ENCODE measurements at regions not wholly inside any gene's neighbourhood (a gene's known extent, or its start where the extent isn't known, plus 50 kb on each side); places are given as distances from the start of the nearest gene placed in this dataset.
"Not testable (repeated sequence)": the region's sequence is repeated elsewhere in the genome, so short reads cannot be mapped to it uniquely, and the experiment has no call there.

- no peak for DNase-seq (ENCODE audit: low read depth)
Observed at GRCh38 chr4:33739884-33740632, 2504.3 kb downstream of the ARAP2 start.

- peak; percentile 9 for DNase-seq (ENCODE audit: low read depth)
Observed at GRCh38 chr4:33740871-33741270, 2503.4 kb downstream of the ARAP2 start.

GRCh38 chr4:33746979-33747378 lies 2497.3 kb downstream of the ARAP2 start:
- DNase-seq (ENCODE audit: low read depth), result no peak

GRCh38 chr4:33751050-33751449 lies 2493.3 kb downstream of the ARAP2 start:
- DNase-seq (ENCODE audit: low read depth), result no peak

- no peak for DNase-seq (ENCODE audit: low read depth)
Observed at GRCh38 chr4:33772582-33772981, 2471.7 kb downstream of the ARAP2 start.

GRCh38 chr4:33780952-33781791 lies 2463.1 kb downstream of the ARAP2 start:
- peak; percentile 5 for DNase-seq (ENCODE audit: low read depth)

- no peak for DNase-seq (ENCODE audit: low read depth)
Observed at GRCh38 chr4:33785843-33786242, 2458.5 kb downstream of the ARAP2 start.

GRCh38 chr4:33802578-33802977 lies 2441.7 kb downstream of the ARAP2 start:
- DNase-seq (ENCODE audit: low read depth), result no peak

- DNase-seq (ENCODE audit: low read depth), result no peak
Observed at GRCh38 chr4:33825685-33826084, 2418.6 kb downstream of the ARAP2 start.

GRCh38 chr4:33829356-33829755 lies 2415.0 kb downstream of the ARAP2 start:
- DNase-seq (ENCODE audit: low read depth), result not testable (repeated sequence)

- DNase-seq (ENCODE audit: low read depth), result no peak
Observed at GRCh38 chr4:33831442-33832066, 2412.8 kb downstream of the ARAP2 start.

GRCh38 chr4:33835764-33836163 lies 2408.6 kb downstream of the ARAP2 start:
- not testable (repeated sequence) for DNase-seq (ENCODE audit: low read depth)

GRCh38 chr4:33837043-33837838 lies 2407.1 kb downstream of the ARAP2 start:
- DNase-seq (ENCODE audit: low read depth), result peak; percentile 67

GRCh38 chr4:33841120-33841519 lies 2403.2 kb downstream of the ARAP2 start:
- no peak for DNase-seq (ENCODE audit: low read depth)

GRCh38 chr4:33850371-33850902 lies 2393.9 kb downstream of the ARAP2 start:
- DNase-seq (ENCODE audit: low read depth), result no peak

- not testable (repeated sequence) for DNase-seq (ENCODE audit: low read depth)
Observed at GRCh38 chr4:33853670-33854069, 2390.6 kb downstream of the ARAP2 start.

GRCh38 chr4:33864290-33864859 lies 2379.9 kb downstream of the ARAP2 start:
- DNase-seq (ENCODE audit: low read depth), result no peak

GRCh38 chr4:33873791-33874190 lies 2370.5 kb downstream of the ARAP2 start:
- DNase-seq (ENCODE audit: low read depth), result no peak

GRCh38 chr4:33878710-33879109 lies 2365.6 kb downstream of the ARAP2 start:
- DNase-seq (ENCODE audit: low read depth), result no peak

GRCh38 chr4:33881176-33881575 lies 2363.1 kb downstream of the ARAP2 start:
- DNase-seq (ENCODE audit: low read depth), result no peak

Data from renal cortical epithelial cell (primary cell).